Osteocyte (in vitro differentiated cells): ENCODE measurements at regions not wholly inside any gene's neighbourhood (a gene's known extent, or its start where the extent isn't known, plus 50 kb on each side); places are given as distances from the start of the nearest gene placed in this dataset.

Source experiments
- DNase-seq: peaks from one replicate; pipeline ENCODE4 v3.0.0; 2021; ENCODE audit warnings: mixed read lengths; ENCODE audit not compliant: unreplicated experiment; ENCODE audit errors: extremely low spot score
- H3K27ac Mint-ChIP-seq: one replicate; pipeline ENCODE4 v1.8.0; 2021; ENCODE audit warnings: mild to moderate bottlenecking, mixed read lengths; ENCODE audit not compliant: unreplicated experiment
- H3K27me3 Mint-ChIP-seq: one replicate; pipeline ENCODE4 v1.8.0; 2021; ENCODE audit warnings: mixed read lengths; ENCODE audit not compliant: unreplicated experiment
- H3K36me3 Mint-ChIP-seq: one replicate; pipeline ENCODE4 v1.8.0; 2021; ENCODE audit warnings: mixed read lengths; ENCODE audit not compliant: unreplicated experiment
- H3K4me1 Mint-ChIP-seq: one replicate; pipeline ENCODE4 v1.8.0; 2021; ENCODE audit warnings: mixed read lengths; ENCODE audit not compliant: unreplicated experiment
- H3K4me3 Mint-ChIP-seq: one replicate; pipeline ENCODE4 v1.8.0; 2021; ENCODE audit warnings: mild to moderate bottlenecking, moderate library complexity, mixed read lengths; ENCODE audit not compliant: unreplicated experiment
- H3K9me3 Mint-ChIP-seq: one replicate; pipeline ENCODE4 v1.8.0; 2021; ENCODE audit warnings: mixed read lengths; ENCODE audit not compliant: unreplicated experiment
- CTCF ChIP-seq: fragments of 200-600 bp; sonication (generic); IDR thresholded peaks from 2 replicates; pipeline ENCODE4 v1.5.0; 2021; ENCODE audit warnings: antibody characterized with exemption, mild to moderate bottlenecking, moderate library complexity

- no peak for DNase-seq
- Mint-ChIP-seq H3K9me3 (no peaks in the 10 kb centered on the region), H3K27me3 (no peaks in the 10 kb centered on the region), H3K4me3 (no peak overlapping the region), H3K27ac (no peak overlapping the region), H3K4me1 (peaks cover 55% of the 10 kb centered on the region), H3K36me3 (no peaks in the 10 kb centered on the region)
- TF ChIP-seq CTCF, result no peak
Measured at GRCh38 chr20:39873286-39873685, 815.8 kb downstream of the MAFB start.

DNA sequence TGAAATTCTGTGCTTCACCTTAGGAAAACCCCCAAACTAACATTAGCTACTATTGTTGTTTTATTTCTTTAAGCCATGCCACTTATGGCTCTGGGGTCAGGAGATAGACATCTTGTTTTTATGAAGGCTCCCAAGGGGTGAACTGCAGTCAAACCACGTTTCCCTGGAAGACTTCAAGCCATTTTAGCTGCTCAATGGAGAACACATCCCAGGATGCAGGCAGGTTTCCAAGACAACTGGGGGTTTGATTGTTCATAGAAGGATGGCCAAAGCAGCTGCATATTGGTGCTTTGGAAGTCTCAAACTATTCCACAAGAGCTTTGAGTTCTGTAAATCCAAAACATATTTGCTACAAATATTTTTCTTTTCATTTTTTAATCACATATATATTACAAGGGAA is 818.0 kb downstream of the MAFB start:
- Mint-ChIP-seq H3K36me3 (no peaks in the 10 kb centered on the region), H3K4me1 (peaks cover 32% of the 10 kb centered on the region), H3K4me3 (no peak overlapping the region), H3K27me3 (no peaks in the 10 kb centered on the region), H3K27ac (no peak overlapping the region), H3K9me3 (no peaks in the 10 kb centered on the region)
- no peak for DNase-seq
- TF ChIP-seq CTCF, result no peak

GRCh38 chr20:39865446-39865845 is 823.6 kb downstream of the MAFB start:
- no peak for DNase-seq
- H3K4me1 Mint-ChIP-seq, result peaks cover 6% of the 10 kb centered on the region
- H3K4me3 Mint-ChIP-seq, result no peak overlapping the region
- H3K27ac Mint-ChIP-seq, result no peak overlapping the region
- no peak for TF ChIP-seq CTCF
- no peaks in the 10 kb centered on the region for H3K9me3 Mint-ChIP-seq
- no peaks in the 10 kb centered on the region for H3K36me3 Mint-ChIP-seq
- no peaks in the 10 kb centered on the region for H3K27me3 Mint-ChIP-seq

GRCh38 chr20:39862470-39862891 is 826.6 kb downstream of the MAFB start:
- H3K9me3 Mint-ChIP-seq, result no peaks in the 10 kb centered on the region
- H3K27ac Mint-ChIP-seq, result no peak overlapping the region
- H3K4me1 Mint-ChIP-seq, result peaks cover 6% of the 10 kb centered on the region
- H3K27me3 Mint-ChIP-seq, result no peaks in the 10 kb centered on the region
- TF ChIP-seq CTCF, result no peak
- H3K36me3 Mint-ChIP-seq, result no peaks in the 10 kb centered on the region
- no peak for DNase-seq
- no peak overlapping the region for H3K4me3 Mint-ChIP-seq

DNA sequence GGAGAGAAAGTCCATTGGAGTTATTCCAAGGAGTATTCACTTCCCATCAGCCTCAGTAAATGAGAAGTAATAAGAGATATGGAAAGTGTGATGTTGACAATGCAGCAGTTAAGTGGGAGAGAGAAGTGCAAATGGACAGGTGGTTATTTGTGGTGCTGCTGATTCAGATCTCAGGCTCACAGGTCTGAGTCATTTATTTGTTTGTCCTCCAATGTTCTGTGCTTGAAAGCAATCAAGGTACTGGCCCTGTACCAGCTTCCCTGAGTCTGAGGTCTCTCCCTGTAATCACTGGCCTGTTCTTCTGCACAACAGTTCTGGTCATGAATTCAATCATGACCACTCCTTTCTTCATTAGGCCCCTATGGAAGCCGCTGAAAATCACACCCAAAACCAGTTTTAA is 827.7 kb downstream of the MAFB start:
- peaks cover 15% of the 10 kb centered on the region for H3K4me1 Mint-ChIP-seq
- H3K36me3 Mint-ChIP-seq, result no peaks in the 10 kb centered on the region
- H3K27me3 Mint-ChIP-seq, result no peaks in the 10 kb centered on the region

More for the DNA sequence above, 827.7 kb downstream of the MAFB start:
- no peak overlapping the region for H3K4me3 Mint-ChIP-seq
- TF ChIP-seq CTCF, result no peak
- no peaks in the 10 kb centered on the region for H3K9me3 Mint-ChIP-seq
- no peak for DNase-seq
- H3K27ac Mint-ChIP-seq, result no peak overlapping the region
